ENCODE measurements at regions not wholly inside any gene's neighbourhood (a gene's known extent, or its start where the extent isn't known, plus 50 kb on each side); places are given as distances from the start of the nearest gene placed in this dataset.

GRCh38 chr11:69568809-69569097 is 72.2 kb upstream of the CCND1 start:
- TF ChIP-seq SIN3A (IDR thresholded peaks at IDR 0.05; ENCODE audit: borderline replicate concordance, low read depth, low read length), result no peak
- TF ChIP-seq, protein P1, sequence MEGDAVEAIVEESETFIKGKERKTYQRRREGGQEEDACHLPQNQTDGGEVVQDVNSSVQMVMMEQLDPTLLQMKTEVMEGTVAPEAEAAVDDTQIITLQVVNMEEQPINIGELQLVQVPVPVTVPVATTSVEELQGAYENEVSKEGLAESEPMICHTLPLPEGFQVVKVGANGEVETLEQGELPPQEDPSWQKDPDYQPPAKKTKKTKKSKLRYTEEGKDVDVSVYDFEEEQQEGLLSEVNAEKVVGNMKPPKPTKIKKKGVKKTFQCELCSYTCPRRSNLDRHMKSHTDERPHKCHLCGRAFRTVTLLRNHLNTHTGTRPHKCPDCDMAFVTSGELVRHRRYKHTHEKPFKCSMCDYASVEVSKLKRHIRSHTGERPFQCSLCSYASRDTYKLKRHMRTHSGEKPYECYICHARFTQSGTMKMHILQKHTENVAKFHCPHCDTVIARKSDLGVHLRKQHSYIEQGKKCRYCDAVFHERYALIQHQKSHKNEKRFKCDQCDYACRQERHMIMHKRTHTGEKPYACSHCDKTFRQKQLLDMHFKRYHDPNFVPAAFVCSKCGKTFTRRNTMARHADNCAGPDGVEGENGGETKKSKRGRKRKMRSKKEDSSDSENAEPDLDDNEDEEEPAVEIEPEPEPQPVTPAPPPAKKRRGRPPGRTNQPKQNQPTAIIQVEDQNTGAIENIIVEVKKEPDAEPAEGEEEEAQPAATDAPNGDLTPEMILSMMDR (IDR thresholded peaks at IDR 0.05), result no peak
- TF ChIP-seq EP300 (IDR thresholded peaks at IDR 0.05; ENCODE audit: borderline replicate concordance in 1 of 2, low read depth in 1 of 2, low read length in 1 of 2), result no peak
- TF ChIP-seq USF1 (IDR thresholded peaks at IDR 0.05; ENCODE audit: borderline replicate concordance, low read depth), result no peak
- TF ChIP-seq CHD2 (IDR thresholded peaks at IDR 0.05; ENCODE audit: low read length, partially characterized antibody), result no peak
- no peak for TF ChIP-seq SMC3 (IDR thresholded peaks at IDR 0.05; ENCODE audit: low read depth, low read length)
